ENCODE measurements at regions not wholly inside any gene's neighbourhood (a gene's known extent, or its start where the extent isn't known, plus 50 kb on each side); places are given as distances from the start of the nearest gene placed in this dataset.

- TF ChIP-seq CTCF (IDR thresholded peaks at IDR 0.05) (no peak), POLR2A (IDR thresholded peaks at IDR 0.05; ENCODE audit: low read depth) (no peak), EP300 (IDR thresholded peaks at IDR 0.05) (no peak)
Observed at GRCh38 chr1:25163986-25164385, 68.3 kb downstream of the SYF2 start.
